ENCODE measurements at regions not wholly inside any gene's neighbourhood (a gene's known extent, or its start where the extent isn't known, plus 50 kb on each side); places are given as distances from the start of the nearest gene placed in this dataset.

- TF ChIP-seq POLR2A (IDR thresholded peaks at IDR 0.05) (no peak), CTCF (IDR thresholded peaks at IDR 0.05) (no peak)
These were observed 105.3 kb upstream of the SLC45A1 start for GRCh38 chr1:8212580-8213031.

Measured in ovary (tissue), 3 donors.